ENCODE measurements at regions not wholly inside any gene's neighbourhood (a gene's known extent, or its start where the extent isn't known, plus 50 kb on each side); places are given as distances from the start of the nearest gene placed in this dataset.

DNA sequence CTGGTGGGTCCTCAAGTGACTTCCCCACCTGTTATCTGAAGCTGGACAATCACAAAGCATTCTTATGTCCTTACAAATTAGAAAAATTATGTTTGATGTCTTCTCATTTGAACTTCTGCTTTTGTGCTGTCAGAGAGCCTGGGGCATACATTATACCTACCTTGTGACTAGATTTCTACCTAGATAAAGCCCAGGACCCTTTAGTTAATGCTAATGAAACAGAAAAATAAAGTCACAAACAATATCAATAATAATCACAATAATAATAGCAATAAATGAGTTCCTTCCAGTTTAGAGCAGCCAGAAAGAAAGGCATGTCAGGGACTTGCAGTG is 456.4 kb downstream of the SETBP1 start (continued):
- TF ChIP-seq, protein P1, sequence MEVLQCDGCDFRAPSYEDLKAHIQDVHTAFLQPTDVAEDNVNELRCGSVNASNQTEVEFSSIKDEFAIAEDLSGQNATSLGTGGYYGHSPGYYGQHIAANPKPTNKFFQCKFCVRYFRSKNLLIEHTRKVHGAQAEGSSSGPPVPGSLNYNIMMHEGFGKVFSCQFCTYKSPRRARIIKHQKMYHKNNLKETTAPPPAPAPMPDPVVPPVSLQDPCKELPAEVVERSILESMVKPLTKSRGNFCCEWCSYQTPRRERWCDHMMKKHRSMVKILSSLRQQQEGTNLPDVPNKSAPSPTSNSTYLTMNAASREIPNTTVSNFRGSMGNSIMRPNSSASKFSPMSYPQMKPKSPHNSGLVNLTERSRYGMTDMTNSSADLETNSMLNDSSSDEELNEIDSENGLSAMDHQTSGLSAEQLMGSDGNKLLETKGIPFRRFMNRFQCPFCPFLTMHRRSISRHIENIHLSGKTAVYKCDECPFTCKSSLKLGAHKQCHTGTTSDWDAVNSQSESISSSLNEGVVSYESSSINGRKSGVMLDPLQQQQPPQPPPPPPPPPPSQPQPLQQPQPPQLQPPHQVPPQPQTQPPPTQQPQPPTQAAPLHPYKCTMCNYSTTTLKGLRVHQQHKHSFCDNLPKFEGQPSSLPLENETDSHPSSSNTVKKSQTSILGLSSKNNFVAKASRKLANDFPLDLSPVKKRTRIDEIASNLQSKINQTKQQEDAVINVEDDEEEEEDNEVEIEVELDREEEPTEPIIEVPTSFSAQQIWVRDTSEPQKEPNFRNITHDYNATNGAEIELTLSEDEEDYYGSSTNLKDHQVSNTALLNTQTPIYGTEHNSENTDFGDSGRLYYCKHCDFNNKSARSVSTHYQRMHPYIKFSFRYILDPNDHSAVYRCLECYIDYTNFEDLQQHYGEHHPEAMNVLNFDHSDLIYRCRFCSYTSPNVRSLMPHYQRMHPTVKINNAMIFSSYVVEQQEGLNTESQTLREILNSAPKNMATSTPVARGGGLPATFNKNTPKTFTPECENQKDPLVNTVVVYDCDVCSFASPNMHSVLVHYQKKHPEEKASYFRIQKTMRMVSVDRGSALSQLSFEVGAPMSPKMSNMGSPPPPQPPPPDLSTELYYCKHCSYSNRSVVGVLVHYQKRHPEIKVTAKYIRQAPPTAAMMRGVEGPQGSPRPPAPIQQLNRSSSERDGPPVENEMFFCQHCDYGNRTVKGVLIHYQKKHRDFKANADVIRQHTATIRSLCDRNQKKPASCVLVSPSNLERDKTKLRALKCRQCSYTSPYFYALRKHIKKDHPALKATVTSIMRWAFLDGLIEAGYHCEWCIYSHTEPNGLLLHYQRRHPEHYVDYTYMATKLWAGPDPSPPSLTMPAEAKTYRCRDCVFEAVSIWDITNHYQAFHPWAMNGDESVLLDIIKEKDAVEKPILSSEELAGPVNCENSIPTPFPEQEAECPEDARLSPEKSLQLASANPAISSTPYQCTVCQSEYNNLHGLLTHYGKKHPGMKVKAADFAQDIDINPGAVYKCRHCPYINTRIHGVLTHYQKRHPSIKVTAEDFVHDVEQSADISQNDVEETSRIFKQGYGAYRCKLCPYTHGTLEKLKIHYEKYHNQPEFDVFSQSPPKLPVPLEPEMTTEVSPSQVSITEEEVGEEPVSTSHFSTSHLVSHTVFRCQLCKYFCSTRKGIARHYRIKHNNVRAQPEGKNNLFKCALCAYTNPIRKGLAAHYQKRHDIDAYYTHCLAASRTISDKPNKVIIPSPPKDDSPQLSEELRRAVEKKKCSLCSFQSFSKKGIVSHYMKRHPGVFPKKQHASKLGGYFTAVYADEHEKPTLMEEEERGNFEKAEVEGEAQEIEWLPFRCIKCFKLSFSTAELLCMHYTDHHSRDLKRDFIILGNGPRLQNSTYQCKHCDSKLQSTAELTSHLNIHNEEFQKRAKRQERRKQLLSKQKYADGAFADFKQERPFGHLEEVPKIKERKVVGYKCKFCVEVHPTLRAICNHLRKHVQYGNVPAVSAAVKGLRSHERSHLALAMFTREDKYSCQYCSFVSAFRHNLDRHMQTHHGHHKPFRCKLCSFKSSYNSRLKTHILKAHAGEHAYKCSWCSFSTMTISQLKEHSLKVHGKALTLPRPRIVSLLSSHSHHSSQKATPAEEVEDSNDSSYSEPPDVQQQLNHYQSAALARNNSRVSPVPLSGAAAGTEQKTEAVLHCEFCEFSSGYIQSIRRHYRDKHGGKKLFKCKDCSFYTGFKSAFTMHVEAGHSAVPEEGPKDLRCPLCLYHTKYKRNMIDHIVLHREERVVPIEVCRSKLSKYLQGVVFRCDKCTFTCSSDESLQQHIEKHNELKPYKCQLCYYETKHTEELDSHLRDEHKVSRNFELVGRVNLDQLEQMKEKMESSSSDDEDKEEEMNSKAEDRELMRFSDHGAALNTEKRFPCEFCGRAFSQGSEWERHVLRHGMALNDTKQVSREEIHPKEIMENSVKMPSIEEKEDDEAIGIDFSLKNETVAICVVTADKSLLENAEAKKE (CRISPR knock-in tag; IDR thresholded peaks at IDR 0.05) = no peak
- TF ChIP-seq, protein P2, sequence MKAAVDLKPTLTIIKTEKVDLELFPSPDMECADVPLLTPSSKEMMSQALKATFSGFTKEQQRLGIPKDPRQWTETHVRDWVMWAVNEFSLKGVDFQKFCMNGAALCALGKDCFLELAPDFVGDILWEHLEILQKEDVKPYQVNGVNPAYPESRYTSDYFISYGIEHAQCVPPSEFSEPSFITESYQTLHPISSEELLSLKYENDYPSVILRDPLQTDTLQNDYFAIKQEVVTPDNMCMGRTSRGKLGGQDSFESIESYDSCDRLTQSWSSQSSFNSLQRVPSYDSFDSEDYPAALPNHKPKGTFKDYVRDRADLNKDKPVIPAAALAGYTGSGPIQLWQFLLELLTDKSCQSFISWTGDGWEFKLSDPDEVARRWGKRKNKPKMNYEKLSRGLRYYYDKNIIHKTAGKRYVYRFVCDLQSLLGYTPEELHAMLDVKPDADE (IDR thresholded peaks at IDR 0.05) = no peak
- TF ChIP-seq POLR2AphosphoS5 (IDR thresholded peaks at IDR 0.05; ENCODE audit: low read depth) (no peak), NANOG (IDR thresholded peaks at IDR 0.05; ENCODE audit: borderline replicate concordance) (no peak)

DNA sequence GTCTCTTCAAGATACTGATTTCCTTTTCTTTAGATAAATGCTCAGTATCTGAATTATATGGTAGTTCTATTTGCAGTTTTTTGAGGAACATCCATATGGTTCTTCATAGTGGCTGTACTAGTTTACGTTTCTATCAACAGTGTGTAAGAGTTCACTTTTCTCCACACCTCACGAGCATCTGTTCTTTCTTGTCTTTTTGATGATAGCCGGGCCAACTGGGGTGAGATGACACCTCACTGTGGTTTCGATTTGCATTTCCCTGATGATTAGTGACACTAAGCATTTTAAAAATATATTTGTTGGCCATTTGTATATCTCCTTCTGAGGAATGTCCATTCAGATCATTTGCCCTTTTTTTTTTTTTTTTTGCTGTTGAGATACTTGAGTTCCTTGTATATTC is 458.8 kb downstream of the SETBP1 start:
- H3K36me3 ChIP-seq (ENCODE audit: insufficient read depth) = no peaks in the 10 kb centered on the region
- TF ChIP-seq CREB1 (CRISPR knock-in tag; IDR thresholded peaks at IDR 0.05; ENCODE audit: low read depth) = no peak
- TF ChIP-seq, protein P2 (IDR thresholded peaks at IDR 0.05) = no peak
- no peaks in the 10 kb centered on the region for H3K79me2 ChIP-seq (replicated peaks; ENCODE audit: insufficient read depth)
- no peaks in the 10 kb centered on the region for H3K27me3 ChIP-seq (ENCODE audit: insufficient read depth)
- Mint-ChIP-seq H3K4me3 (no peak overlapping the region), H3K27me3 (ENCODE audit: insufficient read depth, low read depth, poor library complexity) (no peaks in the 10 kb centered on the region), H3K4me1 (no peaks in the 10 kb centered on the region), H3K36me3 (ENCODE audit: low read depth) (no peaks in the 10 kb centered on the region), H3K9me3 (no peaks in the 10 kb centered on the region), H3K27ac (no peak overlapping the region)
- DNase-seq (ENCODE audit: low spot score) (no peak), ATAC-seq (no peak)
- H4K20me1 ChIP-seq (replicated peaks; ENCODE audit: insufficient read depth) = no peaks in the 10 kb centered on the region
- H3K4me3 ChIP-seq = no peak overlapping the region
- H3K4me2 ChIP-seq = no peak overlapping the region
- no peaks in the 10 kb centered on the region for H3K4me1 ChIP-seq (ENCODE audit: insufficient read depth)
- no peak overlapping the region for H2AFZ ChIP-seq
- H3K9me2 ChIP-seq (ENCODE audit: insufficient read depth) = no peaks in the 10 kb centered on the region
- H3F3A ChIP-seq (replicated peaks; ENCODE audit: low read depth) = no peaks in the 10 kb centered on the region
- no peak overlapping the region for H3K27ac ChIP-seq (ENCODE audit: low read depth)
